NB4 (cell line): ENCODE measurements at regions not wholly inside any gene's neighbourhood (a gene's known extent, or its start where the extent isn't known, plus 50 kb on each side); places are given as distances from the start of the nearest gene placed in this dataset.

Source experiments
- DNase-seq: peaks from one replicate; pipeline ENCODE4 v3.0.0; 2010; ENCODE audit warnings: low read depth
- H3K4me3 ChIP-seq: one replicate; pipeline ENCODE4 v1.5.1; 2011; ENCODE audit warnings: mild to moderate bottlenecking, low read depth, low read length, moderate library complexity
- CTCF ChIP-seq: IDR thresholded peaks from one replicate; pipeline ENCODE4 v1.5.1; 2012; ENCODE audit warnings: low read depth, low read length
- MAX ChIP-seq: IDR thresholded peaks from 2 replicates; pipeline ENCODE4 v1.6.1; 2011; ENCODE audit warnings: low read depth, low read length
- MYC ChIP-seq: IDR thresholded peaks from 2 replicates; pipeline ENCODE4 v1.6.1; 2011; ENCODE audit warnings: low read depth, low read length
- POLR2A ChIP-seq: IDR thresholded peaks from 2 replicates; pipeline ENCODE4 v1.6.1; 2011; ENCODE audit warnings: mild to moderate bottlenecking; ENCODE audit not compliant: insufficient read length; ENCODE audit errors: extremely low read depth

- H3K4me3 ChIP-seq: no peak overlapping the region
These were observed 128.9 kb downstream of the BARX1 start for GRCh38 chr9:93826209-93826608.

GRCh38 chr9:93825348-93826115 lies 129.6 kb downstream of the BARX1 start:
- no peak for DNase-seq
- TF ChIP-seq CTCF (no peak), MYC (no peak), POLR2A (no peak), MAX (no peak)
- no peak overlapping the region for H3K4me3 ChIP-seq

More at GRCh38 chr9:93826209-93826608, 128.9 kb downstream of the BARX1 start:
- DNase-seq: no peak
- no peak for TF ChIP-seq MYC

GRCh38 chr9:93824386-93825294 lies 130.5 kb downstream of the BARX1 start:
- no peak for TF ChIP-seq CTCF
- TF ChIP-seq POLR2A: no peak
- TF ChIP-seq MAX: no peak
- no peak for TF ChIP-seq MYC
- no peak overlapping the region for H3K4me3 ChIP-seq
- no peak for DNase-seq

GRCh38 chr9:93823245-93824072 lies 131.7 kb downstream of the BARX1 start:
- H3K4me3 ChIP-seq: no peak overlapping the region
- TF ChIP-seq CTCF (no peak), MYC (no peak), POLR2A (no peak), MAX (no peak)
- no peak for DNase-seq

GRCh38 chr9:93822229-93822628 lies 132.9 kb downstream of the BARX1 start:
- no peak overlapping the region for H3K4me3 ChIP-seq
- no peak for DNase-seq
- TF ChIP-seq CTCF: no peak
- no peak for TF ChIP-seq MYC
- TF ChIP-seq POLR2A: no peak
- TF ChIP-seq MAX: no peak
